Esophagus squamous epithelium (tissue), 5 donors: ENCODE measurements at regions not wholly inside any gene's neighbourhood (a gene's known extent, or its start where the extent isn't known, plus 50 kb on each side); places are given as distances from the start of the nearest gene placed in this dataset.

Experiments
- DNase-seq: peaks from one replicate; lab custom pipeline; 2025; lab: John Stamatoyannopoulos, UW
- H3K27ac ChIP-seq, 4 donors: fragments of 200-600 bp; sonication (generic); one replicate each; pipeline ENCODE4 v1.5.1; 2016 to 2019; ENCODE audit warnings: mild to moderate bottlenecking in 1 of 4
- H3K27me3 ChIP-seq, 4 donors: fragments of 200-600 bp; sonication (generic); 1 replicate in 3 of 4; 2 replicates in 1 of 4; pipeline versions ENCODE4 v1.5.1 to v1.6.0; 2017 to 2021; ENCODE audit warnings: antibody characterized with exemption in 1 of 4
- H3K36me3 ChIP-seq, 3 donors: fragments of 200-600 bp; sonication (generic); one replicate each; pipeline ENCODE4 v1.5.1; 2016 to 2019
- H3K4me1 ChIP-seq, 3 donors: fragments of 200-600 bp; sonication (generic); one replicate each; pipeline ENCODE4 v1.5.1; 2017 to 2019
- H3K4me3 ChIP-seq, 4 donors: fragments of 200-600 bp; sonication (generic); 1 replicate in 3 of 4; 2 replicates in 1 of 4; pipeline ENCODE4 v1.5.1; 2016 to 2019; ENCODE audit warnings: mild to moderate bottlenecking in 2 of 4, moderate library complexity in 1 of 4
- H3K9me3 ChIP-seq, 3 donors: fragments of 200-600 bp; sonication (generic); one replicate each; pipeline ENCODE4 v1.5.1; 2016 to 2019
- POLR2A ChIP-seq, 4 donors: fragments of 450-650 bp; IDR thresholded peaks; one replicate each; pipeline ENCODE4 v1.6.1; 2017; ENCODE audit warnings: antibody characterized with exemption in 4 of 4, mild to moderate bottlenecking in 4 of 4, moderate library complexity in 3 of 4
- WGBS, 2 donors: methylation state at CpG; one replicate each; pipeline ENCODE4 v1.1.5; 2018; 5-methylcytosine and 5-hydroxymethylcytosine counted together
- intact Hi-C: fragments of 100-400 bp; cut with DNase I; formaldehyde crosslinking; loops from one replicate; pipeline ENCODE4 v1.15.0; 2022
- TF ChIP-seq, protein P1 (sequence below), 6 experiments: fragments of 450-650 bp in 4 of 6; fragments of 200-600 bp in 2 of 6; sonication (generic) in 2 of 6; IDR thresholded peaks; one replicate each; pipeline ENCODE4 v1.5.1; 2016 to 2019; ENCODE audit warnings: antibody characterized with exemption in 6 of 6, mild to moderate bottlenecking in 4 of 6, moderate library complexity in 4 of 6
- donor health status: DM: yes; HTN: yes; CAD: no.

DNA sequence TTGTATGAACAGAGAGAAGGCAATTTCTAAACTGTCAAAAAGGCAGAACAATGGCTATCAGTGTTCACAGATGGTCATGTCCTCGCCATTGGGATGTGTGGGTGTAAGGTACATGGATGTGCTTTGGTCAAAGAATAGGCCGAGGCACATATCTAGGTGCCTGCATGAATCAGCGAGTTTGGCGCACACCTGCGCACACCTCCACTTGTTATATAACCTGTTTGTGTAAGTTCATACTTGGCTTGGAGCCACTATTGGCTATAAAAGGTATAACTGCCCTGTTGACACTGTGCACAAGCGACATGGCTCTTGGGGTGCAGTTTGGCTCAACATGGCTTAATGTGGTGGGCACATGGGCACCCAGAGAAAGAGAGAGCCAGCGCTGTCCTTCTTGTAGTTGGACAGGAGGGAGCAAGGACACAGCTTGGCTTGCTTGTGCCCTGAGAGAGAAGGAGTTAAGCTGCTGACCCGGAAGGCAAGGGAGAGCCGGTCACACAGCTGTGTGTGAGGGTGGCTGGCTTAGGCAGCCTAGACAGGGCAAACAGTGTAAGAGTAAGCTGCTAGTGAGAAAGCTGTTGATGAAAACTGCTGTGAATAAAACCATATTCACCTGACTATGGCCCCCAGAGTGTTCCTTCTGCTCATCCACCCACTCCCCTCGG, 499.1 kb downstream of the KCNJ2 start:
- 63 to 78% methylated on average over 9 to 10 of the region's 10 CpGs for WGBS, 2 donors

GRCh38 chr17:70668938-70669778, 499.8 kb downstream of the KCNJ2 start:
- intact Hi-C loops = no loop called here
- no peaks in the 10 kb centered on the region for H3K9me3 ChIP-seq
- WGBS, 2 donors = 87 to 98% methylated on average over 7 to 11 of the region's 13 CpGs
- H3K4me3 ChIP-seq = no peak overlapping the region
- no peaks in the 10 kb centered on the region for H3K36me3 ChIP-seq
- TF ChIP-seq, protein P1, sequence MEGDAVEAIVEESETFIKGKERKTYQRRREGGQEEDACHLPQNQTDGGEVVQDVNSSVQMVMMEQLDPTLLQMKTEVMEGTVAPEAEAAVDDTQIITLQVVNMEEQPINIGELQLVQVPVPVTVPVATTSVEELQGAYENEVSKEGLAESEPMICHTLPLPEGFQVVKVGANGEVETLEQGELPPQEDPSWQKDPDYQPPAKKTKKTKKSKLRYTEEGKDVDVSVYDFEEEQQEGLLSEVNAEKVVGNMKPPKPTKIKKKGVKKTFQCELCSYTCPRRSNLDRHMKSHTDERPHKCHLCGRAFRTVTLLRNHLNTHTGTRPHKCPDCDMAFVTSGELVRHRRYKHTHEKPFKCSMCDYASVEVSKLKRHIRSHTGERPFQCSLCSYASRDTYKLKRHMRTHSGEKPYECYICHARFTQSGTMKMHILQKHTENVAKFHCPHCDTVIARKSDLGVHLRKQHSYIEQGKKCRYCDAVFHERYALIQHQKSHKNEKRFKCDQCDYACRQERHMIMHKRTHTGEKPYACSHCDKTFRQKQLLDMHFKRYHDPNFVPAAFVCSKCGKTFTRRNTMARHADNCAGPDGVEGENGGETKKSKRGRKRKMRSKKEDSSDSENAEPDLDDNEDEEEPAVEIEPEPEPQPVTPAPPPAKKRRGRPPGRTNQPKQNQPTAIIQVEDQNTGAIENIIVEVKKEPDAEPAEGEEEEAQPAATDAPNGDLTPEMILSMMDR (IDR thresholded peaks at IDR 0.05) = no peak
- no peak for TF ChIP-seq POLR2A (IDR thresholded peaks at IDR 0.05)
- DNase-seq = no peak
- H3K27me3 ChIP-seq = no peaks in the 10 kb centered on the region
- no peak overlapping the region for H3K27ac ChIP-seq
- H3K4me1 ChIP-seq = no peaks in the 10 kb centered on the region

More for the DNA sequence above, 499.1 kb downstream of the KCNJ2 start:
- Histone ChIP-seq H3K36me3 (no peaks in the 10 kb centered on the region), H3K4me3 (no peak overlapping the region), H3K27me3 (peaks cover 0 to 5% (median 0%) of the 10 kb centered on the region in 4 donors), H3K27ac (no peak overlapping the region), H3K4me1 (no peaks in the 10 kb centered on the region), H3K9me3 (no peaks in the 10 kb centered on the region)
- TF ChIP-seq, protein P1 (IDR thresholded peaks at IDR 0.05) = no peak
- no peak for TF ChIP-seq POLR2A (IDR thresholded peaks at IDR 0.05)
- intact Hi-C loops = no loop called here
- DNase-seq = no peak

DNA sequence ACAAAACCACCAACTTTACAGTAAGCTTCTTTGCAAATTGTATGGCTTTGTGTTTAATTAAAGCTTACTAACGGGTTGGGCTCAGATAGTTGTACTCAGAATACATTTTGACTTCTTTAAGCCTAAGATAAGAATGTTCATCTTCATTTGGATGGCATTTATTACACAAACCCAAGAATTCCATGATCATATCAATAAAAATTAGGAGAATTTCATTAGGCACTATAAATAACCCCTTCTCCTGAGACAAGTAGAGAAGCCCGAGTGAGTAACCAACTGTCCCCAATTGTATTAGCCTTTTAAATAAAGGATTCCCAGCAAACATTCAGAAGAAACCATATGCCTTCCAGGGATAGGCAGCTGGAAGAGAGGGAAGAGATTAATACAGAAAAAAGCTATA, 504.7 kb downstream of the KCNJ2 start:
- WGBS, 2 donors = 62 to 84% methylated on average over 2 of the region's 2 CpGs
- no peaks in the 10 kb centered on the region for H3K27me3 ChIP-seq
- H3K9me3 ChIP-seq = no peaks in the 10 kb centered on the region
- H3K27ac ChIP-seq = no peak overlapping the region
- DNase-seq = no peak
- H3K4me1 ChIP-seq = no peaks in the 10 kb centered on the region
- intact Hi-C loops = no loop called here
- H3K4me3 ChIP-seq = no peak overlapping the region
- no peaks in the 10 kb centered on the region for H3K36me3 ChIP-seq
- TF ChIP-seq, protein P1 (IDR thresholded peaks at IDR 0.05) = no peak
- TF ChIP-seq POLR2A (IDR thresholded peaks at IDR 0.05) = no peak

- WGBS, 2 donors = 69 to 71% methylated on average over 5 of the region's 5 CpGs
These were observed 505.8 kb downstream of the KCNJ2 start for GRCh38 chr17:70675070-70675590.

More at GRCh38 chr17:70675070-70675590, 505.8 kb downstream of the KCNJ2 start:
- intact Hi-C loops = no loop called here
- DNase-seq = no peak
- H3K9me3 ChIP-seq = no peaks in the 10 kb centered on the region
- no peaks in the 10 kb centered on the region for H3K27me3 ChIP-seq
- H3K4me1 ChIP-seq = no peaks in the 10 kb centered on the region
- no peak overlapping the region for H3K27ac ChIP-seq
- TF ChIP-seq, protein P1 (IDR thresholded peaks at IDR 0.05) = no peak
- no peak for TF ChIP-seq POLR2A (IDR thresholded peaks at IDR 0.05)
- H3K4me3 ChIP-seq = no peak overlapping the region
- no peaks in the 10 kb centered on the region for H3K36me3 ChIP-seq
